ENCODE measurements at regions not wholly inside any gene's neighbourhood (a gene's known extent, or its start where the extent isn't known, plus 50 kb on each side); places are given as distances from the start of the nearest gene placed in this dataset.

DNA sequence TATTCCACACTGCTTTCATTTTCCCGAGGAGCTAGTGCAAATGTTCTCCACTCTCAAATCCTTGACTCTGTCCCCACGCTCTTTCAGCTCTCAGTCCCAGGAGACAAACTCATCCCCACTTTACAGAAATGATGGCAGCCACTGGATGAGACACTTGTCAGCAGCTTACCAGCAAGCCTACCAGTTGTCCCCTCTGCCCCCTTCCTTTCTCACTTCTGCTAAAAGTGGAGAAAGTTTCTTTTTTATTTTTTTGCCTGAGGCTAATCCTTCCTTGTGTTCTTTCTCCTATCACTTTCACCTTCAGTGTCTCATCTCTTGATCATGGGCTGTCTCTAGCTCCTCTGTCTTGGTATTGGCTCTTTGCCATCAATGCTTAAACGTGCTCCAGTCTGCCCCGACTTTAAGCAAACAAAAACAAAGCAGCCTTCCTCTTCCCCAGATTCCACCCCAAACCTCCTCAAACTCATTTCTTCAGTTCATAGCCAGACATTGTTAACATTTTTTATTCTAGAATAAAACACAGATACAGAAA is 64.5 kb downstream of the TTC32 start:
- no peak for DNase-seq
- no peak overlapping the region for H3K23ac ChIP-seq (ENCODE audit: insufficient read length, low read depth, low read length)
- H3K56ac ChIP-seq (ENCODE audit: insufficient read length, low read depth, low read length): no peak overlapping the region
- Mint-ChIP-seq H3K27me3 (ENCODE audit: low read depth) (peaks cover 17% of the 10 kb centered on the region), H3K4me3 (no peak overlapping the region), H3K4me1 (no peaks in the 10 kb centered on the region; a peak in 1 of 4 replicates), H3K27ac (no peak overlapping the region), H3K36me3 (ENCODE audit: insufficient read depth in 1 of 3, low read depth in 3 of 3) (no peaks in the 10 kb centered on the region), H3K9me3 (no peaks in the 10 kb centered on the region)
- H2AK5ac ChIP-seq (ENCODE audit: insufficient read length, low read length): no peak overlapping the region
- no peak overlapping the region for H4K91ac ChIP-seq (ENCODE audit: insufficient read length, low read depth, low read length)
- H2BK5ac ChIP-seq (ENCODE audit: insufficient read length, low read length): no peak overlapping the region
- no peak overlapping the region for H3K4ac ChIP-seq (ENCODE audit: low read depth, low read length)
- no CpG with 5 or more reads among the region's 4 CpGs for WGBS (ENCODE audit: extremely low coverage, insufficient read length, low lambda C conversion rate)
- H3K23me2 ChIP-seq (ENCODE audit: insufficient read length, low read depth, low read length, poor library complexity, severe bottlenecking): no peaks in the 10 kb centered on the region
- H3K79me2 ChIP-seq (ENCODE audit: insufficient read depth, low read length): no peaks in the 10 kb centered on the region
- H2BK12ac ChIP-seq (ENCODE audit: insufficient read length, low read depth, low read length): no peak overlapping the region
- H2BK20ac ChIP-seq (ENCODE audit: low read depth, low read length, poor library complexity, severe bottlenecking): no peak overlapping the region
- H4K8ac ChIP-seq (replicated peaks; ENCODE audit: insufficient read length, low read depth, low read length): no peak overlapping the region
- no peak overlapping the region for H3K27ac ChIP-seq (ENCODE audit: insufficient read length, low read depth, low read length)
- no peak overlapping the region for H3K9ac ChIP-seq (ENCODE audit: extremely low read depth, insufficient read length, low read length)
- H4K20me1 ChIP-seq (ENCODE audit: control insufficient read depth, insufficient read depth, insufficient read length): no peaks in the 10 kb centered on the region
- H2BK120ac ChIP-seq (ENCODE audit: low read depth, low read length, poor library complexity, severe bottlenecking): no peak overlapping the region
- no peak overlapping the region for H2AFZ ChIP-seq (ENCODE audit: low read length)
- no peaks in the 10 kb centered on the region for H3K4me1 ChIP-seq (ENCODE audit: insufficient read depth, low read length)
- no peaks in the 10 kb centered on the region for H3K79me1 ChIP-seq (ENCODE audit: insufficient read depth, low read depth, low read length, poor library complexity, severe bottlenecking)
- H3K27me3 ChIP-seq (ENCODE audit: insufficient read depth, low read length): no peaks in the 10 kb centered on the region
- no peak overlapping the region for H2BK15ac ChIP-seq (ENCODE audit: low read depth, low read length)
- no peak for TF ChIP-seq CTCF (conservative IDR thresholded peaks at IDR 0.05)
- H3K14ac ChIP-seq (ENCODE audit: insufficient read depth, low read length): no peak overlapping the region
- H3T11ph ChIP-seq (ENCODE audit: low read length): no peak overlapping the region
- H3K18ac ChIP-seq (ENCODE audit: insufficient read length, low read depth, low read length): no peak overlapping the region
- no peaks in the 10 kb centered on the region for H3K9me3 ChIP-seq (ENCODE audit: control insufficient read depth, low read depth, low read length)
- no peak overlapping the region for H4K5ac ChIP-seq (ENCODE audit: insufficient read length, low read depth, low read length)
- H3K4me2 ChIP-seq (ENCODE audit: insufficient read depth, insufficient read length, low read length): no peak overlapping the region

Data from H9 (cell line).